GM18858 (cell line): ENCODE measurements at regions not wholly inside any gene's neighbourhood (a gene's known extent, or its start where the extent isn't known, plus 50 kb on each side); places are given as distances from the start of the nearest gene placed in this dataset.

ENCODE experiments used
- ATAC-seq: cut with Tn5 transposase; IDR thresholded peaks from one replicate; pipeline ENCODE4 v1.9.1; 2021; ENCODE audit not compliant: unreplicated experiment

DNA sequence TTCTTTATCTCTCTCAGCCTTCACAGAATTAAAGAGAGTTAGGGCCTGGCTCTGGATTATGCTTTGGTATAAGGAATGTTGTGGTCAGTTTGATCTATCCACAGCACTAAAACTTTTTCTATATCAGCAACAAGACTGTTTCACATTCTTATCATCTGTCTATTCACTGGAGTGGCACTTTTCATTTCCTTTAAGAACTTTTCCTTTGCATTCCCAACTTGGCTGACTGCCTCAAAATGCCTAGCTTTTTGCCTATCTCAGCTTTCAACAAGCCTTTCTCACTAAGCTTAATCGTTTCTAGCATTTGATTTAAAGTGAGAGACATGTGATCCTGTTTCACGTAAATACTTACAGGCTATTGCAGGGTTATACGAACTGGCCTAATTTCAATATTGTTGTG, 471.8 kb downstream of the GBE1 start:
- ATAC-seq: no peak

DNA sequence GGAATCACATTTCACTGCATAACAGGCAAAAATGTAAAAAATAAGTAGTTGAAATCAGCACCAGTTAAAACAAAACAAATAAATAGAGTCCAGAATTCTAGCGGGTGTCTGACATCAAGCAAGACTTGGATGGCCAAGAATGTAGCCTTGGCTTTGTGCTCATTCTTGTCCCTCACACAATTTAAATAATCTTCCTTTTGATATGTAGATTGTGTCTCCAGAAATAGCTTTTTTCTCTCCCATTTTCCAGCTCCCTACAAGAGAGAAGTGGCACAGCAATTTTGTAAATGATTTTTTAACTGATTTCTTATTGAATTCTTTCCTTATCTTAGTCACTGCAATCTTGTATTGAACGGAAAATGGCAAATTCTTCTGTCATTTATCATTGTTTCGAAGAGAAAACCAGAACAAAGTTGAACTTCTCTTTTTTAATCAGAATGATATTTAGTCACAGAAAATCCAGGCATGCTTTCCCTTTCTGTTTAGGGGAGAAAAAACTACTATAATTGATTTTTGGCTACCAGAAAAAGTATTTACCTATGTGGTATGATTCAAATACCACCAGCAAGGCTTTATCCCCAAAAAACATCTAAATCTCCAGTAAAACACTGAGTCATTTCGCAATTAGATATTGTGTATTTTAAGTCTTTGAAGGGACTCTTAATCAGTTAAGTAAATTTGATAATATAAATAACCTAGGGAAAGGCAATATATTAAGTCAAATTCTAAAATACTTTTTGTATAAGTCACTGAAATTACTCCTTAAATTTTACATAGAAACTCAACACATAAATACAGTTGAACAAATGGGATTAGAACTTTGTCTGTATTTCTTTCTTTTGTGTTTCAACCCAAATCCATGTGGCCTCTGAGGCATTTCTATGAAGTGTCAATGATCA, 481.7 kb downstream of the GBE1 start:
- ATAC-seq: no peak

DNA sequence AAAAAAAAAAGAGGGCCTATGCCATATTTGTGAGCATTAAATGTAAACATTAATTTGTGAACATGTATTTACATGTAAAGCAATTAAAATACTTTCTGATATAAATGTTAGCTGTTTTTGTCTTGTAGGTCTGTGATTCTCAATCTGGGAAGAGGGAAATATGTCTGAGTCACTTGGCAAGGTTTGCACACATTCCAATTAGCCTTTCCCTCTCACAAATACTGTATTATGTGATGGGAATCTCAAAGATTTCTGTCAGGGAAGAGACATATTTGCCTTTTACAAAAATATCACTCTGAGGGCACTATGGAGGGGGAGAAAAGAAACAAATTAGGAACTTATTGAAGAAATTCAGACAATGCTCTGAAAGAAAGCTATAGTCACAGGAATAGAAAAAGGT, 483.6 kb downstream of the GBE1 start:
- ATAC-seq: no peak

DNA sequence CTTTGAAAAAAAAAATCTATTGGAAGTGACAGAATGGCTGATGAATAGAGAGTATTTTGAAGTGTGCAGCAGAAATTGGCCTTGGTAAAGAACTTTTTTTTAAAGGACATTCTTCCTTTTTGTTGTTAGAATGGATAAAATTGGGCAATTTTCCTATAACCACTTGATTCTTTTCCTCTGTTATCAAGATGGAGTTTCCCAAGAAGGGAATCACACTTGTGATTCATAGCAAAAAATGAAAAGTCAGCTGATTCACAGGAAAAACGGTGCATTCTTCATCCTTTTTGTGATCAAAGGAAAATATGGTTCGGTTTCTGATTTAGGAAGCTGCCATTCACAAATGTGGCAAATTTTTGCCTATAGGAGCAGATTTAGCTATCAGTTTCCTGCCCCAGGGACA, 486.8 kb downstream of the GBE1 start:
- no peak for ATAC-seq

DNA sequence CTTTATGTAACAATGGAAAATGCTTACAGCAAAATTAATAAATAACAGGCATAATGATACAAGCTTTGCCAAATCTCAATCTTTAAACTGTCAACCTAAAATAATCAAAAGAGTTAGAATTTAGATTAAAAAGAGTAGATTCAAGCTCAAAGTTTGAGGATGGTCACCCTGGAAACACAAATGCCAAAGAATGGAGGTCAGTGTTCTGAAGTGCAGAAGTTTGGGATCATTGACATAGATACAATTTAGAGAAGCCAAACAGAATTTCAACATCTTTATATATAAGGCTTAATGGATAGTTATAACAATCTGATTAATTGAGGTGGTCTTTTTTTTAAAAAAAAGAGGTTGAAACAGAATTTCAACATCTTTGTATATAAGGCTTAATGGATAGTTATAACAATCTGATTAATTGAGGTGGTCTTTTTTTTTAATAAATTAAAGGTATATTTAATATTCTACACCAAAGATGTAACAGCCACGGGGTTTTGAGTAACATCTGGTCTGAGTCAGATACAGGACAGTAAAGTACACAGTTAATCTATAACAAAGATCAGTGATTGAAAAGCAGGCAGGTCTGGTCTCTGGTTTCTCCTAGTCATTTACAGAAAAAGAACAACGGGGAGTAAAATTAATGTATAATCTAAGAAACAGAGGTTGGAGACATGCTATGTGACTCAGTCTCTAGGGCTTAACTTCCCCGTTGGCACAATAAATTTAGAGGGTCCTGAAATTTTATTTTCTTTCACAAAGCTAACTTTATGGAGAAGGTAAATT, 490.7 kb downstream of the GBE1 start:
- ATAC-seq: peak; percentile 91

DNA sequence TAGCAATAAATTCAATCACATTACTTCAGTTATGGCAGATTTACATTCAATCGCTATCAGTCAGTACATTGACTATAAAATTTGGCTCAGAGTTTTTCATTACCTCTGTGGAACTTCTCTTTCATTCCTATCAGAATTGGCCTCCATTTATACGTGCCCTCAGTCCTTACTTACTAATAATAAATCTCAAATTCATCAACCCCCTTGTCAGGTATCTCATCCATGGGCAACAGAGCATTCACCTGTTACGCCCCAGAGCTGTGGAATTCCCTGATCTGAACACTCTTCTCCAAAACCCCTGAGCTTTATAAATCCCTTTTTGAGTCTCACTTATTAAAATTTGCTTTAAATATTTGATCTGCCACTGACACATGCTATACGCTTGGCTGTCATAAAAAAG, 492.9 kb downstream of the GBE1 start:
- no peak for ATAC-seq

DNA sequence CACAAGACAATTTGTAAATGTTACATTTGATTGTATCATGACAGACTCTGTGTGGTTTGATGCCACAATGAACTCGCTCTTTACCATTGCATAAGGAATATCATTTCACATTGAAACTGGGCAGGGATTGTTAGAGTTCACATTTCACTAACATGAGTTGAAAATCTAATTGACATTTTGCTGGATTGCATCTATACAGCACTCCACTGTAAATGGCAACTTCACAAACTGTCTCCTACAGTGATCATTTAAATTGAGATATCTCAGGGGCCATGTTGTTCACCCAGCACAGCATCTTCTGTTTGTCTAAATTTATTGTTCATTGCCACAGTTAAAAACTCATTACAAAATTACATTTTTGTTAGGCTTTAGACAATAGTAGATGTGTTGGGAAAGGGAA, 499.4 kb downstream of the GBE1 start:
- no peak for ATAC-seq

DNA sequence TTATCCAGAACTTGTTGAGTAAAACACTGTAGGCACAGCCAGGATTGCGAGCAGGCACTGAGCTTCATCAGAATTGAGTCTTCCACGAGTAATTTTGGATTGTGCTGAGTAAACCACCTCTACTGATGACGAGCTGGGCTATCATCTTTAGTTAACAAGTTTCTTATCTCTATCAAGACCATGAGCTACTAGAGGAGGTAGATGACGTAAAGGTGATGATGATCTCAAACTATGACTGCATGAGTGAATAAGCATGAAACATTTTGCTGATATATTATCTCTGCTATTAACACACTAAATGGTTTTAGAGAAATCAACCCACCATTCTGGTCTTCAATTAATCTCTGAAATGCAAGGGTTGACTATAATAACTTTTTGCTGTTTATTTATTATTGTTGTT, 506.0 kb downstream of the GBE1 start:
- no peak for ATAC-seq

DNA sequence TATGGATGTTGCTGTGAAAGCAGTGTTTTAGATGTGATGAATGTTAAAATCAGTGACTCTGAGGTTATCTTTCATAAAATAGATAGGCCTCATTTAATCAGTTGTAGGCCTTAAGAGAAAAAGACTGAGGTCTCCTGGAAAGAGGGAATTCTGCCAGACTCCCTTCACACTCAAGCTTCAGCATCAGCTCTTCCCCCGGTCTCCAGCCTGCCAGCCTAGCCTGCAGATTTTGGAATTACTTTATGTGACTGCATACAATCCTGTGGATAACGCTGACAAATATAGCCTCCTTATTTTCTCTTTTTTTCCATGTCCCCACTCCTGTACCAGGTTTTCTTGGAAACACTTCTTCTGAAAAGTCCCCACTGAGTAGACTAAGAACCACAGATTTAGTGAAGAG, 510.3 kb downstream of the GBE1 start:
- no peak for ATAC-seq

DNA sequence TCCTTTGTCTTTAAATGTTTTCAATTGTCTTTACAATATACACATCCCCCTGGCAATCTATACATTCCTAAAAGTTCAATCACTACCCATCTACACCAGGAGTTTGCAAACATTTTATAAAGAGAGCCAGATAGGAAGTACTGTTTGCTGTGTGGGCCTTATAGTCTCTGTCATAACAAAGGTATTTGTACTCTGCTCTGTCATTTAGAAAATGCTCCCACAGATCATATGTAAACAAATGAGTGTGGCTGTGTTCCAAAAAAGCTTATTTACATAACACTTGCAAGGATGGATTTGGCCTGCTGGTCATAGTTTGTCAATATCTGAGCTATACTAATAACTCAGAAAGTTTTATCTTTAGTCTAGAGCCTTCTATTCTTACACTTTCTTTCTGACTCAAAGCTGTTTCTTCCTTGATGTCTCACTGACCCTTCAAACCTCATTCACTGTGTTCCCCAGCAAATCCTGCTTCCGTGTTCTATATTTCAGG, 511.9 kb downstream of the GBE1 start:
- ATAC-seq: peak; percentile 85

DNA sequence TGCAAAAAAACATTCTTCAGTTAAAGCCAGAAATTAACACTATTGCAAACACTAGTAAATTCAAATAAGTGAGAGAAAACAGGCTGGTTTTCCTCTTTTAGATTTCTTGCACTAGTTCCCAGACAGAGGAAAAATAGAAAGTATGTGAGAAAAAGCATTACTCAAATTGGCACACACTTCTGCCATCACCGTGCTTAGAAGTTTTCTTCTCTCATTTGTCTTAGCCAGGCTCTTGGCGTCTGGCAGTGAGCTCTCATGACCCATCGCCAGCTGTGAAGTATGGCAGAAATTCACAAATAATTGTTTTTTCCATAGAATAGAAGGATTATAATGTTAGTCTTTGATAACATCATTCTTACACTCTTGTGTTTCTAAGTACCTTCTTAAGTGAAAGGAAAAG, 515.9 kb downstream of the GBE1 start:
- no peak for ATAC-seq

DNA sequence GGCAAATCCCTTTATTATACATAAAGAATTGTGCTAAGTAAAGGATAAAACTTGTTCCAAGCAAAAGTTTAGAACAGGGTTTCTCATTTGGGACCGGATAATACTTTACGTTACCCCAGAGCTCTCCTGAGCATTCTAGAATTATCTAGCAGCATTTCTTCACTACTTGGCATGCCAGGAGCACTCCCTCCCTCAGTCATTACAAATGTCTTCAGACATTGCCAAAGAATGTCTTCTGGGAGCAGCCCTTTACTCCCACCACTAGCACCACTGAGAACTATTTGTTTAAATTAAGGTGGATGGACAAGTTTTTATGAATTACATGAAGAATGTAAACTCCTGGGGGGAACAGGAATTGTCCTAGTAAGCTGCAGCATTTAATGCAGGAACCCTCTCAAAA, 516.4 kb downstream of the GBE1 start:
- ATAC-seq: no peak

DNA sequence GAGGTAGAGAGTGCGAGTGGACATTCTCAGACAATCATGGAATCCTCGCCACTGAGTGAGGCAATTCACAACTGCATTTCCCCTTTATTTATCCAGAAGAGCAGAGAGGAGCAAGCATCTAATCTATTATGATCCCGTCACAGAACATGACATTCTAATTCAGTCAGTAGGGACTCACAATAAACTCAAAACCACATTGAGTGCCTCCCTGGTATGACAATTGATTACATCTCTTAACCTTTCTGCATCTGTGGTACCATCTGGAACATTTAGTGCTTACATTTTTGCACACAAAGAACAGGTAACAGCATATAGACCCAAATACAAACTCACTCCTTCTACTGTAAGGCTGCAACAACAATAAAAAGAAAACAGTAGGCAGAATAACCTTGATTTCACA, 517.2 kb downstream of the GBE1 start:
- no peak for ATAC-seq

DNA sequence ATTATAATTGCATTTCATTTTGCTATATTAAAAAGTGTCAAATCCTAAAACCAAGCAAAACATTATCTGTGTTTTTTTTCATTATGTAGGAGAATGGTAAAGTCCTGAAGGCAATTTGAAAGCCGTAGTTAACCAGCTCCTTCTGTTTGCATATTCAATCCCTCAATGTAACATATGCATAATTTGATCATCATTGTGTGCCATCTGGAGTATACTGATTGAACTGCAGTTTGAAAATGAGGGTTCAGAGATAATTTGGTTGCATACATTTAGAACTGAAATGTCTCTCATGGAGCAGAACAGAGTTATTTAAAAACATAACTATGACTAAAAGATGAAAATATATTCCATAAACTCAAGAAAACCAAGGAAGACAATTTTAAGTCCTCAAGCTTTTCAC, 518.6 kb downstream of the GBE1 start:
- ATAC-seq: no peak

DNA sequence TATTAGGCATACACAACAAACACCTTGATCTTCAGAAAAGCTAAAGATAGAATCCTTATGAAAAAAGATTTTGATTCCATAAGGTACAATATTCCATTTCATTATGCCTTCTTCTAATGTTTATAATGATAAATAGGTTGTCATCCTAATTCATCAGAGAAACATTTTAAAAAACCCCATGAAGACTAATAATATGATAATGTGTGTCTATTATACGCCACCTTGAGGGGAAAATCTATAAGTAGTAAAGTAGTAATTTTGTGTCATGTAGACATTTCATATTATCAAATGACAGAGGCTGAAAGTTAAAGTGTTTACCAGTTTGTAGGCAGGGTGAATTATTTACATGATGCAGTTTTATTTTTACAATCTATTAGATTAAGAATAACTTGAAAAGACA, 524.3 kb downstream of the GBE1 start:
- no peak for ATAC-seq

DNA sequence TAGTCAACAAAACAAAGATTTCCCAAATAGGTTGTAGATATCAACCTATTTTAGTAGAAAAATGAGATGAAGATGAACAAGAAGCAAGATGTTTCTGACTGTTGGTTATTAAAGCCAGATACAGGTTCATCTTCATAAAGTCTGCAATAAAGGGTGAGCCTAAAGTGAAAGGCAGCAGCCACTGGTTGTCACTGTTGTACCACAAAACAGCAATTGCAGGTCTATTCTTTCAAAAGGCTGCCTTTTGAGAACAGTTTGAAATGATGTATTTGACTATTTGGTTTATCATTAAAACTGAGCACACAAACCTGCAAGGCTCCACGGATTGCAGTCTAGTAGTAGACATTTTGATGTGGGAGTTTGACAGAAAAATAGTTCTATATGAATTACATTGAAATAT, 543.4 kb downstream of the GBE1 start:
- no peak for ATAC-seq

DNA sequence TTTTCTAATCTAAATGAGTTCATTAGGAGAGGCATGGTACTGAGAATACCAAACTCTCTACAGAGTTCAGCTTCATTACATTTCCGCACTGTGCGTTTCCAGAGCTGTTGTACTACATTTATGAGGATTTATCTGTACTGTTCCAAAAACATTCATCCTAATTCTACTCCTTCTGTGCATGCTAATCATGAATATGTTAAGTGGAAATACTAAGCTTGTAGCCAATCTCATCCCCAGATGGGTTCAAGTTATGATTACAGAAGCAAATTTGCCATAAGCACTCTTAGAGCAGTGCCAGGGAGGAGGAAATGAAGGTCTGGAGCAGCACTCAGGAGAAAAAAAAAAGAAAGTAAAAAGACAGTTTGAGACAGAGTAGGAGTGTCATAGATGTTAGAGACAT, 544.3 kb downstream of the GBE1 start:
- no peak for ATAC-seq

DNA sequence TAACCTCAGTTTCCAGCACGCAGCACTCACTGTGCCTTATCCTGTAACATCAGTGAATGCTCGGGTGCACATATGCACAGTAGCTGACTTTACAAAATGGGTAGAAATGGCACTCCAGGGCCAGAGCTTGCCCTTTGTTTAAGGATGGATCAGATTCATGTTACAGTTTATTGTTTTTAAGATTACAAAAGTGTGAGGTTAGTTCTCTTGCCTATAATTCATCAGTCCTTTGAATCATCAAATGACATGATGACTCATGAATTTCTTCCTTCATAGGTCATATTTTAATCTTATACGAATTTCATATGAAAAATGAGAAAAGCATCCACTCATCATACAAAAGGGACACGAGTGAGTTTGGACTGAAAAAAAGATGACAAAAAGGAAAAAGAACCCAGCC, 545.3 kb downstream of the GBE1 start:
- ATAC-seq: no peak

DNA sequence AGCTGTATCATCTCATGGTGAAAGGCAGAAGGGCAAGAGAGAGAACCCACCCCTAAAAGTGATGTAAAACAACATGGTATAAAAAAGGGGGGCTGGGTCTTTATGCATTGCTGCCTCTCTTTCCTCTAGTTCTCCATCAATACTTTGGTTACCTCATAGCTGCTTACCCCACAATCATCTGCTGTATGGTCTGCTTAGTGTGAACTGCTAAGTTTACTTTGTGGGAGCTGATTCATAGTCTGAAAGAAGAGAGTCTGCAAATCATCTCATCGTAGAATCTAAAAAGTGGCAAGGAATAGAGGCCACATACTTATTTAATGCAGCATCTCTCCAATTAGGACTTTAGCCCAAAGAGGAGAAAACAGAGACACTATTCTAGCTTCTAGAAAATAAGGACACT, 546.8 kb downstream of the GBE1 start:
- ATAC-seq: no peak

DNA sequence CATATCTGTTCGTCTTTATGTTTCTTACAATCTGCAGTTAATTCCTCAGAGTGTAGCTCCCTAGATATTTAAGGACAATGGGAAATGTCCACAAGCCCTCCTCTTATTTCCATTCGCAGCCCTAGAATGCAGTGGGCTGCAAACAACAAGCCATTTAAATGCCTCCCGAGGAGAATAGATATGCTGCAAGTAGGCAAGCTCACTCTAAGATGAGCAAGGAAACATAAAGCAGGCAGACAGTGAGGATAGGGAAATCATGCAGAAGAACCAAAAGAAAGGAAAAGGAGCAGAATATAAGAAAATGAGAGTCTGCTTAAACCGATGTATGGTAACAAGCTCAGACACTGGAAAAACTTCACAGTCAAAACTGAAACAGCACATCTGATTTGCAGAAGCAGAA, 561.9 kb downstream of the GBE1 start:
- no peak for ATAC-seq

DNA sequence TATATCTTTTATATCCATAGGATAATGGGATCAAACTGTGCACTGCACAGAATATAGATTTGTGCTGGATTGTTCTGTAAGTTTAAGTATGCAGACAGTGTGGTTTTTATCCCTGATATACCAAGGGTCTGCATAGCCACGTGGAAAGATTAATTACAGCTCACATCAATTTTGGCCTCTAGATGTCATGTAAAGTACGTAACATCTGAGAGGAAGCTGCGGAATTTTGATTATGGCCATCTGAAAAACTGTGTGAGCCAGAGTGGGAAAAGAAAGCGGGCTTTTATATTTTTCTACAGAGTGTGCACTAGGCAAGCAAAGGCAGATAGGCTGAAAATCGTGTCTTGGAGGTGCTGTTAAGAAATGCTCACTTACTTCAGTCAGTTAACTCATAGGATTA, 562.7 kb downstream of the GBE1 start:
- no peak for ATAC-seq

DNA sequence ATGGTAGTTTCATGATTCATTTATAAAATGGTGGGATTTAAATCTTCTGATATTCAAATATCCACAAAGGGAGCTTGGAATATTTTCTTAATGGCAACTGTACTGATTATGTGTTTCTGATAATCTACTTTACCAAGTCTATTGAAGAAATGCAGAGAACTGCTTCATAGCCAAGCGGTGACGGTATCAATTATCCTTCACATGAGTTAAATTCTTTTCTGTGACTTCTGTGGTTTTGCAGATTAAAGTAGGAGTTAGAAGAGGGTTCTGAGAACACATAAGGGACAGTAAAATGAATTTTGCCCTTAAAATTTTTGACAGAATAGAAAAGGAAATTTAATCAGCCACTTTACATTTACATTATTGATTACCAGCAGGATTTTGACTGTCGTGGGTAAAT, 563.2 kb downstream of the GBE1 start:
- ATAC-seq: no peak
